HUES64 (cell line): ENCODE measurements at regions not wholly inside any gene's neighbourhood (a gene's known extent, or its start where the extent isn't known, plus 50 kb on each side); places are given as distances from the start of the nearest gene placed in this dataset.
"Not testable (repeated sequence)": the region's sequence is repeated elsewhere in the genome, so short reads cannot be mapped to it uniquely, and the experiment has no call there.

Experiments used
- H3K27ac ChIP-seq: 2 replicates; pipeline ENCODE4 v1.7.0; 2013; ENCODE audit warnings: low read depth, low read length, inconsistent platforms
- H3K27me3 ChIP-seq: 2 replicates; pipeline ENCODE4 v1.6.1; 2013; ENCODE audit warnings: mild to moderate bottlenecking, low read length; ENCODE audit not compliant: insufficient read depth
- H3K36me3 ChIP-seq: 2 replicates; pipeline ENCODE4 v1.6.1; 2013; ENCODE audit warnings: mild to moderate bottlenecking, low read length; ENCODE audit not compliant: insufficient read depth
- H3K4me1 ChIP-seq: 2 replicates; pipeline ENCODE4 v1.6.1; 2013; ENCODE audit warnings: mild to moderate bottlenecking, low read length, moderate library complexity; ENCODE audit not compliant: insufficient read depth
- H3K4me3 ChIP-seq: 2 replicates; pipeline ENCODE4 v1.5.1; 2013; ENCODE audit warnings: mild to moderate bottlenecking, low read length, moderate library complexity
- H3K9ac ChIP-seq: 2 replicates; pipeline ENCODE4 v1.6.1; 2013; ENCODE audit warnings: mild to moderate bottlenecking, low read depth, low read length
- H3K9me3 ChIP-seq: 2 replicates; pipeline ENCODE4 v1.6.1; 2013; ENCODE audit warnings: low read depth, low read length; ENCODE audit not compliant: insufficient read depth
- WGBS: fragments of 150-250, 120-280 bp; methylation state at CpG from one replicate; pipeline ENCODE4 v1.1.7; 2013; ENCODE audit warnings: missing lambda C conversion rate; 5-methylcytosine and 5-hydroxymethylcytosine counted together

GRCh38 chr9:81427870-81428269 is 261.5 kb downstream of the TLE1 start:
- Histone ChIP-seq H3K4me3 (no peak overlapping the region), H3K27ac (no peak overlapping the region), H3K9me3 (peaks cover 49% of the 10 kb centered on the region), H3K9ac (no peak overlapping the region), H3K27me3 (no peaks in the 10 kb centered on the region), H3K4me1 (no peaks in the 10 kb centered on the region), H3K36me3 (no peaks in the 10 kb centered on the region)
- 96% methylated on average over 1 of the region's 1 CpG for WGBS

- Histone ChIP-seq H3K27me3 (no peaks in the 10 kb centered on the region), H3K4me1 (no peaks in the 10 kb centered on the region), H3K4me3 (no peak overlapping the region), H3K36me3 (no peaks in the 10 kb centered on the region), H3K9me3 (peaks cover 37% of the 10 kb centered on the region), H3K27ac (no peak overlapping the region), H3K9ac (no peak overlapping the region)
- WGBS, result 60% methylated on average over 1 of the region's 1 CpG
Observed at GRCh38 chr9:81424431-81424830, 264.9 kb downstream of the TLE1 start.

GRCh38 chr9:81423589-81424326 is 265.6 kb downstream of the TLE1 start:
- Histone ChIP-seq H3K27ac (no peak overlapping the region), H3K4me1 (no peaks in the 10 kb centered on the region), H3K4me3 (no peak overlapping the region), H3K9ac (no peak overlapping the region), H3K36me3 (no peaks in the 10 kb centered on the region), H3K27me3 (no peaks in the 10 kb centered on the region), H3K9me3 (peaks cover 33% of the 10 kb centered on the region)

GRCh38 chr9:81421090-81421489 is 268.3 kb downstream of the TLE1 start:
- not testable (repeated sequence) for H3K4me3 ChIP-seq, H3K4me1 ChIP-seq, H3K27me3 ChIP-seq, H3K9ac ChIP-seq, H3K27ac ChIP-seq, H3K36me3 ChIP-seq
- 89% methylated on average over 3 of the region's 3 CpGs for WGBS
- H3K9me3 ChIP-seq, result peaks cover 12% of the 10 kb centered on the region; the same call in 1 of the 2 replicates

GRCh38 chr9:81420024-81420423 is 269.3 kb downstream of the TLE1 start:
- H3K36me3 ChIP-seq, result no peaks in the 10 kb centered on the region
- no peak overlapping the region for H3K27ac ChIP-seq
- WGBS, result no CpG with 5 or more reads among the region's 1 CpG
- peaks cover 12% of the 10 kb centered on the region; the same call in 1 of the 2 replicates for H3K9me3 ChIP-seq
- no peak overlapping the region for H3K9ac ChIP-seq
- H3K27me3 ChIP-seq, result no peaks in the 10 kb centered on the region
- H3K4me1 ChIP-seq, result no peaks in the 10 kb centered on the region
- H3K4me3 ChIP-seq, result no peak overlapping the region

- H3K4me1 ChIP-seq, result no peaks in the 10 kb centered on the region
- peaks cover 12% of the 10 kb centered on the region; the same call in 1 of the 2 replicates for H3K9me3 ChIP-seq
- no peak overlapping the region for H3K27ac ChIP-seq
- H3K36me3 ChIP-seq, result no peaks in the 10 kb centered on the region
- no peak overlapping the region for H3K4me3 ChIP-seq
- no peak overlapping the region for H3K9ac ChIP-seq
- H3K27me3 ChIP-seq, result no peaks in the 10 kb centered on the region
Observed at GRCh38 chr9:81417941-81418340, 271.4 kb downstream of the TLE1 start.

GRCh38 chr9:81417299-81417675 is 272.1 kb downstream of the TLE1 start:
- no peaks in the 10 kb centered on the region for H3K4me1 ChIP-seq
- 95% methylated on average over 2 of the region's 2 CpGs for WGBS
- no peak overlapping the region for H3K4me3 ChIP-seq
- no peaks in the 10 kb centered on the region for H3K27me3 ChIP-seq
- no peak overlapping the region for H3K9ac ChIP-seq
- H3K9me3 ChIP-seq, result peaks cover 12% of the 10 kb centered on the region; the same call in 1 of the 2 replicates
- H3K36me3 ChIP-seq, result no peaks in the 10 kb centered on the region
- no peak overlapping the region for H3K27ac ChIP-seq

- Histone ChIP-seq H3K9ac (no peak overlapping the region), H3K36me3 (no peaks in the 10 kb centered on the region), H3K4me1 (no peaks in the 10 kb centered on the region), H3K27me3 (no peaks in the 10 kb centered on the region), H3K9me3 (peaks cover 12% of the 10 kb centered on the region; the same call in 1 of the 2 replicates), H3K27ac (no peak overlapping the region), H3K4me3 (no peak overlapping the region)
- WGBS, result 93% methylated on average over 7 of the region's 7 CpGs
Observed at GRCh38 chr9:81416476-81417298, 272.7 kb downstream of the TLE1 start.

GRCh38 chr9:81414836-81415235 is 274.5 kb downstream of the TLE1 start:
- no peaks in the 10 kb centered on the region for H3K4me1 ChIP-seq
- H3K4me3 ChIP-seq, result no peak overlapping the region
- no peak overlapping the region for H3K9ac ChIP-seq
- H3K27me3 ChIP-seq, result no peaks in the 10 kb centered on the region
- H3K9me3 ChIP-seq, result peaks cover 3% of the 10 kb centered on the region; the same call in 1 of the 2 replicates
- WGBS, result no CpG with 5 or more reads among the region's 1 CpG
- H3K27ac ChIP-seq, result no peak overlapping the region
- no peaks in the 10 kb centered on the region for H3K36me3 ChIP-seq

GRCh38 chr9:81411961-81412360 is 277.4 kb downstream of the TLE1 start:
- no peak overlapping the region for H3K27ac ChIP-seq
- H3K27me3 ChIP-seq, result no peaks in the 10 kb centered on the region
- no peak overlapping the region for H3K4me3 ChIP-seq
- no peaks in the 10 kb centered on the region for H3K9me3 ChIP-seq
- no peaks in the 10 kb centered on the region for H3K36me3 ChIP-seq
- H3K4me1 ChIP-seq, result no peaks in the 10 kb centered on the region
- 91% methylated on average over 1 of the region's 1 CpG for WGBS
- H3K9ac ChIP-seq, result no peak overlapping the region

- WGBS, result 82% methylated on average over 4 of the region's 4 CpGs
- no peak overlapping the region for H3K9ac ChIP-seq
- H3K4me1 ChIP-seq, result no peaks in the 10 kb centered on the region
- H3K36me3 ChIP-seq, result no peaks in the 10 kb centered on the region
- no peaks in the 10 kb centered on the region for H3K27me3 ChIP-seq
- H3K27ac ChIP-seq, result no peak overlapping the region
- no peak overlapping the region for H3K4me3 ChIP-seq
- no peaks in the 10 kb centered on the region for H3K9me3 ChIP-seq
Observed at GRCh38 chr9:81410201-81410600, 279.1 kb downstream of the TLE1 start.
